ENCODE measurements at regions not wholly inside any gene's neighbourhood (a gene's known extent, or its start where the extent isn't known, plus 50 kb on each side); places are given as distances from the start of the nearest gene placed in this dataset.

DNA sequence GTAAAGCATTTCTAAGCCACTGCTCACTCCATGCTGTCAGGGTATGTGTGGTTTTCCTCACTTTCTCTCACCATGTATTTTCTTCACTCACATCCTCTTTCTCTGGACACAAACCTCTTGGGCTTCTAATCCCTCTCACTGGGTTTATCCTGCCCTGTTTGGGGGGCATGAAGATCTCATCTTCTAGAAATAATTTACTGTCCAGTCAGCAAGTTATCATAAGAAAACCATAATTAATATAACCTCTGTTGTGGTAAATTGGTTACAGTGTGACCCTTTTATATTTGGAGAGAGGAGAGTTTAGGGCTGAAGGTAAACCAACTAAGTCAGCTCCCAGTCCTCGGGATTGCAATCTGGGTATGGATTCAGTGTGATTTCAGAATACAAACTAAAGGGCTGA, 213.8 kb upstream of the PROX1 start:
- TF ChIP-seq, protein P1, sequence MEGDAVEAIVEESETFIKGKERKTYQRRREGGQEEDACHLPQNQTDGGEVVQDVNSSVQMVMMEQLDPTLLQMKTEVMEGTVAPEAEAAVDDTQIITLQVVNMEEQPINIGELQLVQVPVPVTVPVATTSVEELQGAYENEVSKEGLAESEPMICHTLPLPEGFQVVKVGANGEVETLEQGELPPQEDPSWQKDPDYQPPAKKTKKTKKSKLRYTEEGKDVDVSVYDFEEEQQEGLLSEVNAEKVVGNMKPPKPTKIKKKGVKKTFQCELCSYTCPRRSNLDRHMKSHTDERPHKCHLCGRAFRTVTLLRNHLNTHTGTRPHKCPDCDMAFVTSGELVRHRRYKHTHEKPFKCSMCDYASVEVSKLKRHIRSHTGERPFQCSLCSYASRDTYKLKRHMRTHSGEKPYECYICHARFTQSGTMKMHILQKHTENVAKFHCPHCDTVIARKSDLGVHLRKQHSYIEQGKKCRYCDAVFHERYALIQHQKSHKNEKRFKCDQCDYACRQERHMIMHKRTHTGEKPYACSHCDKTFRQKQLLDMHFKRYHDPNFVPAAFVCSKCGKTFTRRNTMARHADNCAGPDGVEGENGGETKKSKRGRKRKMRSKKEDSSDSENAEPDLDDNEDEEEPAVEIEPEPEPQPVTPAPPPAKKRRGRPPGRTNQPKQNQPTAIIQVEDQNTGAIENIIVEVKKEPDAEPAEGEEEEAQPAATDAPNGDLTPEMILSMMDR (optimal IDR thresholded peaks at IDR 0.05 in 1 of 3, IDR thresholded peaks at IDR 0.05 in 1 of 3, conservative IDR thresholded peaks at IDR 0.05 in 1 of 3; ENCODE audit: extremely low read depth in 1 of 3, insufficient read depth in 2 of 3, low read length in 3 of 3): no peak
- no peak for TF ChIP-seq EZH2 (IDR thresholded peaks at IDR 0.05; ENCODE audit: low read length)
